KOPT-K1 (cell line): ENCODE measurements at regions not wholly inside any gene's neighbourhood (a gene's known extent, or its start where the extent isn't known, plus 50 kb on each side); places are given as distances from the start of the nearest gene placed in this dataset.
"Not testable (repeated sequence)": the region's sequence is repeated elsewhere in the genome, so short reads cannot be mapped to it uniquely, and the experiment has no call there.

Experiments
- H3K27ac ChIP-seq: fragments of 200-600 bp; sonication (generic); 2 replicates; pipeline ENCODE4 v1.5.1; 2016; ENCODE audit warnings: antibody characterized with exemption, mild to moderate bottlenecking, low read depth, low read length; ENCODE audit not compliant: poor library complexity, severe bottlenecking
- H3K36me3 ChIP-seq: fragments of 200-600 bp; sonication (generic); 2 replicates; pipeline ENCODE4 v1.5.1; 2017; ENCODE audit warnings: antibody characterized with exemption, mild to moderate bottlenecking, low read length, moderate library complexity; ENCODE audit not compliant: insufficient read depth
- H3K9me3 ChIP-seq: fragments of 200-600 bp; sonication (generic); 2 replicates; pipeline ENCODE4 v1.5.1; 2017; ENCODE audit warnings: antibody characterized with exemption, low read length, mild to moderate bottlenecking; ENCODE audit not compliant: insufficient read depth, poor library complexity, severe bottlenecking

- Histone ChIP-seq H3K9me3 (peaks cover 27% of the 10 kb centered on the region), H3K27ac (no peak overlapping the region), H3K36me3 (no peaks in the 10 kb centered on the region)
Observed at GRCh38 chr2:168327328-168327727, 79.9 kb upstream of the STK39 start.

- Histone ChIP-seq H3K27ac (no peak overlapping the region), H3K9me3 (peaks cover 27% of the 10 kb centered on the region), H3K36me3 (no peaks in the 10 kb centered on the region)
Observed at GRCh38 chr2:168328421-168328820, 81.0 kb upstream of the STK39 start.

GRCh38 chr2:168330624-168331423, 83.4 kb upstream of the STK39 start:
- H3K36me3 ChIP-seq, result no peaks in the 10 kb centered on the region
- H3K27ac ChIP-seq, result no peak overlapping the region
- peaks cover 27% of the 10 kb centered on the region for H3K9me3 ChIP-seq

GRCh38 chr2:168335254-168335653, 87.9 kb upstream of the STK39 start:
- not testable (repeated sequence) for H3K36me3 ChIP-seq, H3K9me3 ChIP-seq, H3K27ac ChIP-seq

- H3K36me3 ChIP-seq, result no peaks in the 10 kb centered on the region
Observed at GRCh38 chr2:168336786-168337388, 89.5 kb upstream of the STK39 start.

GRCh38 chr2:168338292-168338691, 90.9 kb upstream of the STK39 start:
- Histone ChIP-seq H3K36me3 (no peaks in the 10 kb centered on the region), H3K27ac (no peak overlapping the region)

More at GRCh38 chr2:168336786-168337388, 89.5 kb upstream of the STK39 start:
- H3K27ac ChIP-seq, result no peak overlapping the region
- no peaks in the 10 kb centered on the region for H3K9me3 ChIP-seq

GRCh38 chr2:168338803-168339437, 91.5 kb upstream of the STK39 start:
- Histone ChIP-seq H3K9me3 (no peaks in the 10 kb centered on the region), H3K36me3 (no peaks in the 10 kb centered on the region), H3K27ac (no peak overlapping the region)

More at GRCh38 chr2:168338292-168338691, 90.9 kb upstream of the STK39 start:
- no peaks in the 10 kb centered on the region for H3K9me3 ChIP-seq

- H3K9me3 ChIP-seq, result no peaks in the 10 kb centered on the region
- no peak overlapping the region for H3K27ac ChIP-seq
- H3K36me3 ChIP-seq, result no peaks in the 10 kb centered on the region
Observed at GRCh38 chr2:168340931-168341330, 93.5 kb upstream of the STK39 start.

GRCh38 chr2:168343586-168343985, 96.2 kb upstream of the STK39 start:
- no peaks in the 10 kb centered on the region for H3K36me3 ChIP-seq
- H3K9me3 ChIP-seq, result no peaks in the 10 kb centered on the region

GRCh38 chr2:168344706-168345105, 97.3 kb upstream of the STK39 start:
- Histone ChIP-seq H3K9me3 (no peaks in the 10 kb centered on the region), H3K27ac (no peak overlapping the region), H3K36me3 (no peaks in the 10 kb centered on the region)

More at GRCh38 chr2:168343586-168343985, 96.2 kb upstream of the STK39 start:
- H3K27ac ChIP-seq, result no peak overlapping the region

- H3K9me3 ChIP-seq, result no peaks in the 10 kb centered on the region
Observed at GRCh38 chr2:168345601-168346000, 98.2 kb upstream of the STK39 start.

GRCh38 chr2:168346725-168347477, 99.5 kb upstream of the STK39 start:
- Histone ChIP-seq H3K9me3 (no peaks in the 10 kb centered on the region), H3K36me3 (no peaks in the 10 kb centered on the region), H3K27ac (peak overlapping the region; percentile 57)

More at GRCh38 chr2:168345601-168346000, 98.2 kb upstream of the STK39 start:
- H3K36me3 ChIP-seq, result no peaks in the 10 kb centered on the region
- no peak overlapping the region for H3K27ac ChIP-seq

GRCh38 chr2:168348076-168348475, 100.7 kb upstream of the STK39 start:
- Histone ChIP-seq H3K9me3 (peaks cover 2% of the 10 kb centered on the region), H3K27ac (no peak overlapping the region), H3K36me3 (no peaks in the 10 kb centered on the region)

GRCh38 chr2:168350380-168350779, 103.0 kb upstream of the STK39 start:
- no peaks in the 10 kb centered on the region for H3K36me3 ChIP-seq
- no peak overlapping the region for H3K27ac ChIP-seq
- H3K9me3 ChIP-seq, result peaks cover 7% of the 10 kb centered on the region

GRCh38 chr2:168353251-168353650, 102.8 kb upstream of the CERS6 start:
- Histone ChIP-seq H3K9me3 (peaks cover 7% of the 10 kb centered on the region), H3K27ac (no peak overlapping the region), H3K36me3 (no peaks in the 10 kb centered on the region)
